HG03571 (cell line): ENCODE measurements at regions not wholly inside any gene's neighbourhood (a gene's known extent, or its start where the extent isn't known, plus 50 kb on each side); places are given as distances from the start of the nearest gene placed in this dataset.

ENCODE experiments used
- ATAC-seq: cut with Tn5 transposase; IDR thresholded peaks from one replicate; pipeline ENCODE4 v1.9.1; 2021; ENCODE audit not compliant: unreplicated experiment

GRCh38 chr5:90201923-90202322, 207.6 kb downstream of the CETN3 start:
- ATAC-seq = no peak

GRCh38 chr5:90193185-90193822, 216.3 kb downstream of the CETN3 start:
- ATAC-seq = no peak

DNA sequence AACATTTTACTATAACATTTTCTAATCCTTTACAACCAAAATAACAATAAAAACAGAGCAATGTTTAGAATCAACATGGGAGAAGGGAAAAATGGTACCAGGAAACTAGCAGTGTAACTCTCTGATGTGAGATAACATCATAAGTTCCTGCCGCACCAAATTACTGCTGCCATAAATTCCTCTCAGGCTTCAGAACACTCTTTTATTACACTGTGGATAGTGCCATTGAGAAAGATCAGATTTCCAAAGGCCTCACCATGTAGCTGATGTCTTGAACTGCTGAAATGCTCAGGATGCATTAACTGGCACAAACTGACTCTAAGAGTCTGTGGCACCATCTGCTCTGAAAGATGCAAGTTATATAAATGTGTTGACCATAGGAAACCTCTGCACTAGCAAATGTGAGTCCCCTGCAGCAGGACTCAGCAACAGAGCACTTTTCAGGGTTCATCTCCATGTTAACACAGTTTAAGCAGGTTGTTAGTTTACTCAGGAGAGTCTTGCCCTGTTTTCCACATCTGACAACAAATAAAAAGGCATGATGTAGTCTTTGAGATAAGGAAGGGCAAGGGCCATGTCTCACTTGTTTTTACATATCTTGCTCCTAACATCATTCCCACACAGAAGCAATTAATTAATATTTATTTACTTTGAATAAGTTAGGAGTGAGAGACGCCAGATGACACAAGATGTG, 218.1 kb downstream of the CETN3 start:
- no peak for ATAC-seq

- no peak for ATAC-seq
Measured at GRCh38 chr5:90185897-90186468, 223.6 kb downstream of the CETN3 start.

DNA sequence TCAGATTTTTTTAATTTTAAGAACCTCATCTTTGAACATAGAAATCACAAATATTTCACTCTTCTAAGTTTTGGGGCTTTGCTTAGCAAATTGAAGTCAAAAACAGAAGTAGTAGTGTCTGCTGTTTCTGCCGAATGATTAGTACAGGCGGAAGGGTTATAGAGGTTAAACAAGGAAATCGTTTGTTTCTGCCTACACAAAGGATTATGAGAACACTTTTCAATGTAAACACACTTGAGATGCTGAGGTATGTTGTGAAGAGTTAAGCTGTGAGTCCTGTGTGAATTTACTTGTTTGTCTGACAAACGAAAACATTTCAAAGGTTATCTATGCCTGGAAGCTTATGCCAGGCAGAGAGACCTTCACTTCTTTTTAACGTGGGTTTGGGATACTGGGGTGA, 224.8 kb downstream of the CETN3 start:
- no peak for ATAC-seq

DNA sequence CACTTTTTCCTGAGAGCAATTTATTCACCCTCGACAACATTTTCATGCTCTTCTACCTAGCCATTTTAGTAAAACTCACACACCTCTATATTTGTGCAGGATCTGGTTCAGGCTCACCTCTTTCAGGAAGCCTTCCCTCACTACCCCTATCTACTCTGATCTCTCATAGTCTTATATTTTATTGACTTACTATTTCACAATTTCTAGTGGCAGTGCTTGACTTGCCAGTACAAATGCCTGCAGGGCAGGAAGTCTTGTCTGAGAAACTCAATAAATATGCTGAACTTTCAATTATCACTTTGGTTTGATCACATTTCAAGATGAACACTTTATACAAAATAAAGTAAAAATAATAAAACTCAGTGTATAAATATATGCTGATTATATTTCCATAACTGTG, 226.8 kb downstream of the CETN3 start:
- ATAC-seq = no peak

GRCh38 chr5:90174236-90174635, 235.3 kb downstream of the CETN3 start:
- no peak for ATAC-seq

DNA sequence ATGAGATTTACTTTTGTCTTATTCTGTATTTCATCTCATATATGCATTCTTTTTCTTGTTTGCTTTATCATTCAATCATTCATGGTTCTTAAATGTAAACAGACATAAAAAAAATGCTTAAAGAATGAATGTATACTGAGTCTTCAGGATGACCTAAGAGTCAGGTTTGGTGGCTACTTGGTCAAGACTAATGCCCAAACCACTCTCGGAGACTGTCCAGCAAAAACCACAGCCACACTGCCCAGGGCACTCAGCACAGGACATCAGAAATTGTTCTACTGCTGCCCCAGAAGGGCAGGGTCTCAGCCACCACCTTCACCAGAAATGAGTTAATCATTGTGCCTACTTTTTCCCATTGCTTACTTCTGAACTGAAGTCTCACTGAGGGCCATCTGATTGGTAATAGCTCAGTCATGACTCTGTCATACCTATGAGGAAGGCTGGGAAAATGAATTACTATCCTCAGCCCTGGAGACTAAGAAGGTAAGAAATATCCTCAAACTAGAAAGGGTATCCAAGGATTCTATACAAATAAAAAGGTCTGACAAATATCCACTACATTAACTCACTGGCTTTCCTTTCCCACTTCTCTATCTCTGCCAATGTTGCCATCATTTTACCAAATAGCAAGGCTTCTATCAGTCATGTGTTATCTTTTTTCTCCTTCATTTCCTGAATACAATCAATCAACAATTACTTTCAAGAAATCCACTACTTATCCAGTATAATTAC, 236.1 kb downstream of the CETN3 start:
- no peak for ATAC-seq

DNA sequence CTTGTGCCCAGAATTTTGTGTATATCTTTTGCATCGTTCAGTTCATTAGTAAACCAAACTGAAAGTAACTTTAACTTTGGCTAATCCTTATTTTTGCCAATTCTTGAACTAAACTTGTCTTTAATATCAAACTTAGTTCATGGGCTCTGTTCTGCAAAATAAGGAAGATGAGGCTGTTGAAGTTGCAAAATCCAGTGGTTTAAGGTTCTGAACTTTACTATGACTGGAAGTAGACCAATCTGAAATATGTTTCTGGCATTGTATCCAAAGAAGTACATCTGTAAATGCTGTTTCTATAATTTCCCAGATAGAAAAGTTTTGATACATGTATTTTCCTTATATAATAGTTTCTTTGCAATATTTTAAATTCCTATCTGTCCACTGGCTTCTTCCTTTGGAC, 238.1 kb downstream of the CETN3 start:
- ATAC-seq = no peak

DNA sequence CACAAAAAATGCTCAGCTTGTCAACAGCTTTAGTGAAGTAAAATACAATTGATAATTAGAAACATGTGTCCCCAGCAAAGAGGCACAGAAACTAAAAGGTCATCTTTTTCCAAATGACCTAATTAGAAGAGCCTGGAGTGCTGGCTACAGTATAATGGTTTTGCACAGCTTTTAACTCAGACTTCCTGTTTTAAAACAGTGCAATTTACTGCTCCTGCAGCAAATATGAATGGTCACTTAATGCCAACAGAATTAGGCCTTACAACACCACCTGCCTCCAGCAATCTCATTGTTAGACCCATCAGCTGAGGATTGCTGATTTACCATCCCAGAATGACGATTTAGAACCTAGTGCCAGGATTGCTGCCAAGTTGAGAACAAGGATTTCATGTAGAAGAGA, 239.3 kb downstream of the CETN3 start:
- no peak for ATAC-seq

DNA sequence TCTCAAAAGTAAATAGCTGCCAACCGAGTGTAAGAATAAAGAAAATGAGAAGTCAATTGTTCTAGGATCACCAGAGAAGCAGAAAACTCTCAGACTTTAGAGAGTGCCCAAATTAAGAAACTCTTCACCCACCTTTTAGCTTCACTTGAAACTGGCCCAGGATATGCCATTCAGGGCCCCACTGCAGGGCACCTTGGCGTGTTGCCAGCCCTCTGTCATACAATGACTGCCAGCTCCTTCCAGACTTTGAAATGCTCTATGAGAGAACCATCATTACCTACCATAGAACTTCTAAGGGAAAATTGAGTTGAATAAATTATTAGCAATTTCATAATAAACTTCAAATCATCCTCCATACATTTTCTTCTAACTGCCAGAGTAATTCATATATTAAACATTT, 240.5 kb downstream of the CETN3 start:
- ATAC-seq = no peak

GRCh38 chr5:90168399-90168798, 241.2 kb downstream of the CETN3 start:
- no peak for ATAC-seq

DNA sequence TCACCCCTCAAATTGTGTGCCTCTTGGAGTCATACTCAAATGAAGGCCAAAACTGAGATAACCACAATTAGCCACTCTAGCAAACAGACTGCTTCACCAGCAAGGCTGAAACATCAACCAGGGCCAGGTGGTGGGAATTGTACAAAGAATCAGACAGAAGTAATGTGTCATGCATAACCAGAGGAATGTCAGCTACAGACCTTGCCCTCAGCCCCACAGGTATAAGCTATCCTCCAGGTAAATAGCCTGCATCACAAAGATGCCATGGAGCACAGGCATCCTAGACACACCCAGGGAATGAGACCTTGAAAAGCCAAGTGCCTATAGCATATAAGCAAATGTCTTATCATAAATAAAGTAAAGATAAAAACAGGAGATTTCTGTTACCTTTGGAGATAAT, 242.7 kb downstream of the CETN3 start:
- ATAC-seq = no peak

- ATAC-seq = no peak
Measured at GRCh38 chr5:90162324-90162723, 247.2 kb downstream of the CETN3 start.

GRCh38 chr5:90161414-90161813, 248.1 kb downstream of the CETN3 start:
- ATAC-seq = no peak

DNA sequence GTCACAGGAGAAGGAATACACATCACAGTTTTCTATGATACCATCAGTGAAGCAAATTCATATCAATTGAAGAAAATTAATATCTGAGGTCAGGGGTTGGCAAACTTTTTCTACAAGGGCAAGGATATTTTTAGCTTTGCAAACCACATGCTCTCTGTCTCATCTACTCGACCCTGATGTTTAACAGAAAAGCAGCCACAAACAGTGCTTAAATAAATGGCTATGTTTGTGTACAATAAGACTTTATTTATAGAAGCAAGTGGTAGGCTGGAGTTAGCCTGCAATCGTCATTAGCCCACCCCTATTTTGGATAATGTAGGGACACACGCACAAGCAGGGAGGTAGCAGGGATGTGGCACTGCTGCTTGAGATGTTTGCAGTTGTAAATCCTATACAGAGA, 251.4 kb downstream of the CETN3 start:
- no peak for ATAC-seq

DNA sequence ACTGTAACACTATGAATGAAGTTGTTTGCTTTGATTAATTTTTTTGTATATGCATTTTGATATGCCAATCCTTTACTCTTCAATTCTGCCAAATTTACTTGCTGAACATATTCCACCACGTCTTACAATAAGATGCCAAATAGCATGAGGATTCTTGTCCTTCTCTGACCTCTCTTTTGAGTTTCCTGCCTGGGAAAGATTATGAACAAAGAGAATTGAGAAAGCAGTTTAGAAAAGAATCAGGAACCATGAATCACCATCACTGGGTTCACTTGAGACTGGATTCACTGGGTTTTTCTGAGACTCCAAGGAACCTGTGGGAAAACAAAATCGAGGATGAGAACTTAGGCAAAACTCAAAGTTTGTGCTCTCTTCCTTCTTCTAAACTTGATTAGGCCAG, 256.5 kb downstream of the CETN3 start:
- no peak for ATAC-seq

DNA sequence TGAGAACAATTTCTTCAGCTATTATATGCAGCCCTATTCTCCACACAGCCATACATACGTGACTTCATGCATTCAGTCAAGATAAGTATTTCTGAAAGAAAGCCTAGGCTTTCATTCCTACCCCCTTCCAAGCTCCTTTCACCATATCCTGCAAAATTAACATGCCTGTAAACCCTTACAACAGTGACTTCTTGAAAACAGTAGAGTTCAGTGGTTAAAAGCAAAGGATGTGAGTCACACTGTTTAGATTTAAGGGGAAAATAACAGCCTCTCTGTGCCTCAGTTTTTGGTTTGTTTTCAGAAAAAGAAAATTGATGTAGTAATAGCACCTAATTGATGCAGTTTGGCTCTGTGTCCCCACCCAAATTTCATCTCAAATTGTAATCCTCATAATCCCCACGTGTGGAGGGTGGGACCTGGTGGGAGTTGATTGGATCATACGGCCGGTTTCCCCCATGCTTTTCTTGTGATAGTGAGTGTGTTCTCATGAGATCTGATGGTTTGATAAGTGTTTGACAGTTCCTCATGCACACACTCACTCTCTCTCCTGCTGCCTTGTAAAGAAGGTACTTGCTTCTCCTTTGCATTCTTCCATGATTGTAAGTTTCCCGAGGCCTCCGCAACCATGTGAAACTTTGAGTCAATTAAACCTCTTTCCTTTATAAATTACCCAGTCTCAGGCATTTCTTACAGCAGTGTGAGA, 264.8 kb downstream of the CETN3 start:
- ATAC-seq = no peak

DNA sequence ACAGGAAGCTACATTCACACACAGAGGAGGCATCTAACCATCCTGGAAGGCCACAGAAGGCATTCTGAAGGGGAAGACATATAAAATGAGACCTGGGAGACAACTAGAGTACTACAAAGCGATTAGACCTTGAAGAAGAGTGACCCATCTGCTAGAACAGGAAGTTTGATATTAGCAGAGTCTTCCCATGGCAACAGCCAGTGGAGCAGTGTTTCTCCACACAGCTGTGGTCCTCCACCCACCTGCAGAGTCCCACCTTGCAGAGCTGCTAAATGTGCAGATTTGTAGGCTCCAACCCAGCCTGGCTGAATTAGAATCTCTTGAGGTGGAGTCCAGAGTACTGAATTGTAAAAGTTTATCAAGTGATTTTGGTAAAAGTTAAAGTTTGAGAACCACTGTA, 267.0 kb downstream of the CETN3 start:
- ATAC-seq = no peak

DNA sequence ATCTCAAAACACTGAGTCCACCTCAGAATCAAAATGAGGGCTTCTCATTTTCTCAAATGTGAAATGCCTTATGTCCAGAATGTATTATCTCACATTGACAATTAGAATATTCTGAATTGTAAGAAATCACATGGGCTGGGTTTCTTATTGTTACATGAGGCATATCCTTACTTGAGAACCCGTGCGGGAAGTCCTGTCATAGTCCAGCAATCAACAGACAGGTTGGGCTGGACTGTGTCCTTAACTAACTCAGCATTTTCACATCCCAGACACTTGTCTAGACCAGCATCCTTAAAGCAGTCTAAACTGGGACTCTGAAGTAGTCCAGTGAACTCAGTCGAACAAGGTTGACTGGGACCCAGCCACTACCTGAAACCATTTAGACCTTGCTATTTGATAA, 267.6 kb downstream of the CETN3 start:
- no peak for ATAC-seq

GRCh38 chr5:90136952-90137528, 272.5 kb downstream of the CETN3 start:
- no peak for ATAC-seq
